ENCODE measurements at regions not wholly inside any gene's neighbourhood (a gene's known extent, or its start where the extent isn't known, plus 50 kb on each side); places are given as distances from the start of the nearest gene placed in this dataset.

GRCh38 chr4:107202744-107203143, 166.6 kb upstream of the DKK2 start:
- Histone ChIP-seq H3K4me3 (replicated peaks in 1 of 3; ENCODE audit: low read depth in 2 of 3, low read length in 3 of 3) (no peak overlapping the region), H3K9me3 (replicated peaks in 1 of 2; ENCODE audit: control insufficient read depth in 1 of 2, insufficient read depth in 1 of 2, low read length in 2 of 2) (no peaks in the 10 kb centered on the region), H3K27me3 (ENCODE audit: control insufficient read depth in 2 of 2, insufficient read depth in 2 of 2, low read length in 2 of 2) (no peaks in the 10 kb centered on the region), H3K9ac (ENCODE audit: insufficient read depth, low read length, poor library complexity, severe bottlenecking) (no peak overlapping the region), H3K4me1 (ENCODE audit: control insufficient read depth in 1 of 2, insufficient read depth in 2 of 2, low read length in 2 of 2) (no peaks in the 10 kb centered on the region), H3K27ac (ENCODE audit: low read depth in 1 of 2, low read length in 2 of 2) (no peak overlapping the region), H2AFZ (ENCODE audit: insufficient read depth, low read depth, low read length, poor library complexity, severe bottlenecking) (no peak overlapping the region), H3K4me2 (replicated peaks; ENCODE audit: extremely low read depth, low read length, poor library complexity, severe bottlenecking) (no peak overlapping the region), H4K20me1 (ENCODE audit: insufficient read depth, low read length) (no peaks in the 10 kb centered on the region), H3K36me3 (replicated peaks in 1 of 2; ENCODE audit: control insufficient read depth in 1 of 2, insufficient read depth in 2 of 2, low read length in 2 of 2) (no peaks in the 10 kb centered on the region), H3K79me2 (ENCODE audit: insufficient read depth, low read length) (no peaks in the 10 kb centered on the region)
- H3K36me3 Mint-ChIP-seq, result no peaks in the 10 kb centered on the region
- H3K9me3 Mint-ChIP-seq, result peaks cover 0 to 2% (median 0%) of the 10 kb centered on the region in 7 donors
- no peak for DNase-seq
- TF ChIP-seq, protein P1, sequence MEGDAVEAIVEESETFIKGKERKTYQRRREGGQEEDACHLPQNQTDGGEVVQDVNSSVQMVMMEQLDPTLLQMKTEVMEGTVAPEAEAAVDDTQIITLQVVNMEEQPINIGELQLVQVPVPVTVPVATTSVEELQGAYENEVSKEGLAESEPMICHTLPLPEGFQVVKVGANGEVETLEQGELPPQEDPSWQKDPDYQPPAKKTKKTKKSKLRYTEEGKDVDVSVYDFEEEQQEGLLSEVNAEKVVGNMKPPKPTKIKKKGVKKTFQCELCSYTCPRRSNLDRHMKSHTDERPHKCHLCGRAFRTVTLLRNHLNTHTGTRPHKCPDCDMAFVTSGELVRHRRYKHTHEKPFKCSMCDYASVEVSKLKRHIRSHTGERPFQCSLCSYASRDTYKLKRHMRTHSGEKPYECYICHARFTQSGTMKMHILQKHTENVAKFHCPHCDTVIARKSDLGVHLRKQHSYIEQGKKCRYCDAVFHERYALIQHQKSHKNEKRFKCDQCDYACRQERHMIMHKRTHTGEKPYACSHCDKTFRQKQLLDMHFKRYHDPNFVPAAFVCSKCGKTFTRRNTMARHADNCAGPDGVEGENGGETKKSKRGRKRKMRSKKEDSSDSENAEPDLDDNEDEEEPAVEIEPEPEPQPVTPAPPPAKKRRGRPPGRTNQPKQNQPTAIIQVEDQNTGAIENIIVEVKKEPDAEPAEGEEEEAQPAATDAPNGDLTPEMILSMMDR (IDR thresholded peaks at IDR 0.05), result no peak
- no peaks in the 10 kb centered on the region for H3K27me3 Mint-ChIP-seq (ENCODE audit: low read depth in 3 of 3)
- no peak overlapping the region for H3K4me3 Mint-ChIP-seq
- WGBS (ENCODE audit: insufficient coverage), result 86% methylated on average over 5 of the region's 7 CpGs
- H3K27ac Mint-ChIP-seq, result no peak overlapping the region
- no peaks in the 10 kb centered on the region for H3K4me1 Mint-ChIP-seq
- intact Hi-C loops (cut with micrococcal nuclease), result no loop called here

GRCh38 chr4:107197121-107197520, 161.0 kb upstream of the DKK2 start:
- Histone ChIP-seq H3K4me3 (replicated peaks in 1 of 3; ENCODE audit: low read depth in 2 of 3, low read length in 3 of 3) (no peak overlapping the region), H4K20me1 (ENCODE audit: insufficient read depth, low read length) (no peaks in the 10 kb centered on the region), H3K27me3 (ENCODE audit: control insufficient read depth in 2 of 2, insufficient read depth in 2 of 2, low read length in 2 of 2) (no peaks in the 10 kb centered on the region), H3K79me2 (ENCODE audit: insufficient read depth, low read length) (no peaks in the 10 kb centered on the region), H3K4me2 (replicated peaks; ENCODE audit: extremely low read depth, low read length, poor library complexity, severe bottlenecking) (no peak overlapping the region), H3K4me1 (ENCODE audit: control insufficient read depth in 1 of 2, insufficient read depth in 2 of 2, low read length in 2 of 2) (no peaks in the 10 kb centered on the region), H3K36me3 (replicated peaks in 1 of 2; ENCODE audit: control insufficient read depth in 1 of 2, insufficient read depth in 2 of 2, low read length in 2 of 2) (no peaks in the 10 kb centered on the region), H3K9ac (ENCODE audit: insufficient read depth, low read length, poor library complexity, severe bottlenecking) (no peak overlapping the region), H3K9me3 (replicated peaks in 1 of 2; ENCODE audit: control insufficient read depth in 1 of 2, insufficient read depth in 1 of 2, low read length in 2 of 2) (no peaks in the 10 kb centered on the region), H2AFZ (ENCODE audit: insufficient read depth, low read depth, low read length, poor library complexity, severe bottlenecking) (no peak overlapping the region), H3K27ac (ENCODE audit: low read depth in 1 of 2, low read length in 2 of 2) (no peak overlapping the region)
- H3K9me3 Mint-ChIP-seq, result no peaks in the 10 kb centered on the region
- TF ChIP-seq, protein P1 (IDR thresholded peaks at IDR 0.05), result no peak
- peaks cover 0 to 1% (median 0%) of the 10 kb centered on the region in 3 donors for H3K27me3 Mint-ChIP-seq (ENCODE audit: low read depth in 3 of 3)
- intact Hi-C loops (cut with micrococcal nuclease), result no loop called here
- no CpG with 5 or more reads among the region's 4 CpGs for WGBS (ENCODE audit: insufficient coverage)
- no peak overlapping the region for H3K27ac Mint-ChIP-seq
- no peak for DNase-seq
- H3K4me3 Mint-ChIP-seq, result no peak overlapping the region
- no peaks in the 10 kb centered on the region for H3K4me1 Mint-ChIP-seq
- H3K36me3 Mint-ChIP-seq, result no peaks in the 10 kb centered on the region
